HUES48 (cell line): ENCODE measurements at regions not wholly inside any gene's neighbourhood (a gene's known extent, or its start where the extent isn't known, plus 50 kb on each side); places are given as distances from the start of the nearest gene placed in this dataset.

ENCODE experiments used
- H3K27ac ChIP-seq: one replicate; pipeline ENCODE4 v1.7.0; 2013; ENCODE audit warnings: low read depth, low read length, inconsistent platforms
- H3K27me3 ChIP-seq: 2 replicates; pipeline ENCODE4 v1.6.1; 2013; ENCODE audit warnings: mild to moderate bottlenecking, low read length; ENCODE audit not compliant: control insufficient read depth, insufficient read depth
- H3K36me3 ChIP-seq: 2 replicates; pipeline ENCODE4 v1.6.1; 2013; ENCODE audit warnings: low read length; ENCODE audit not compliant: control insufficient read depth, insufficient read depth
- H3K4me1 ChIP-seq: 2 replicates; pipeline ENCODE4 v1.6.1; 2013; ENCODE audit warnings: mild to moderate bottlenecking, low read length; ENCODE audit not compliant: control insufficient read depth, insufficient read depth
- H3K4me3 ChIP-seq: 2 replicates; pipeline ENCODE4 v1.5.1; 2013; ENCODE audit warnings: mild to moderate bottlenecking, low read depth, low read length
- H3K9ac ChIP-seq: 2 replicates; pipeline ENCODE4 v1.6.1; 2013; ENCODE audit warnings: mild to moderate bottlenecking, low read depth, low read length, moderate library complexity
- H3K9me3 ChIP-seq: 2 replicates; pipeline ENCODE4 v1.6.1; 2013; ENCODE audit warnings: low read length; ENCODE audit not compliant: control insufficient read depth, insufficient read depth

DNA sequence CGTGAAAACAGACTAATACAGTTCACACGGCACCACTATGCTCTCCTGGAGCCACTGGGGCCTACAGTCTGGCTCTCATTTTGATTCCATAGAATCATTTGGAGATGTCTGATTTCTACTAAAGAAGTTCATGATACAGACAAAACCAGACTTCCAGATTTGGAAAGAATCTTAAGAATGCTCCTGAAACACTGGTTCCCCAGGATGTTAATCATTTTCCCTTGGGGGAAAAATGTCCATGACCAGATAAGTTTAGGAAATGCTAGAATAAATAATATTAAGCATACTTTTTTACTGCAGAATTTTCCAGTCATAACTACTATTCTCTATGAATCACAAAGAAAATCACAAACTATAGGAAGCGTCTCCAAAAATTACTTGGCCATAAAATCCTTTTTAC is 63.0 kb upstream of the RGS7 start:
- no peak overlapping the region for H3K9ac ChIP-seq
- H3K36me3 ChIP-seq = no peaks in the 10 kb centered on the region
- H3K27me3 ChIP-seq = peaks cover 27% of the 10 kb centered on the region

GRCh38 chr1:241417258-241417657 is 60.3 kb upstream of the RGS7 start:
- Histone ChIP-seq H3K9me3 (no peaks in the 10 kb centered on the region), H3K27ac (no peak overlapping the region), H3K9ac (no peak overlapping the region), H3K36me3 (no peaks in the 10 kb centered on the region), H3K4me1 (no peaks in the 10 kb centered on the region; the same call in 1 of the 2 replicates), H3K27me3 (no peaks in the 10 kb centered on the region), H3K4me3 (no peak overlapping the region)

More for the DNA sequence above, 63.0 kb upstream of the RGS7 start:
- no peak overlapping the region for H3K4me3 ChIP-seq
- H3K4me1 ChIP-seq = peaks cover 2% of the 10 kb centered on the region; the same call in 1 of the 2 replicates
- H3K9me3 ChIP-seq = no peaks in the 10 kb centered on the region
- no peak overlapping the region for H3K27ac ChIP-seq

GRCh38 chr1:241413974-241414373 is 57.0 kb upstream of the RGS7 start:
- no peak overlapping the region for H3K9ac ChIP-seq
- H3K4me3 ChIP-seq = no peak overlapping the region
- H3K4me1 ChIP-seq = no peaks in the 10 kb centered on the region; the same call in 1 of the 2 replicates
- H3K27me3 ChIP-seq = no peaks in the 10 kb centered on the region
- no peak overlapping the region for H3K27ac ChIP-seq
- H3K36me3 ChIP-seq = no peaks in the 10 kb centered on the region
- no peaks in the 10 kb centered on the region for H3K9me3 ChIP-seq

DNA sequence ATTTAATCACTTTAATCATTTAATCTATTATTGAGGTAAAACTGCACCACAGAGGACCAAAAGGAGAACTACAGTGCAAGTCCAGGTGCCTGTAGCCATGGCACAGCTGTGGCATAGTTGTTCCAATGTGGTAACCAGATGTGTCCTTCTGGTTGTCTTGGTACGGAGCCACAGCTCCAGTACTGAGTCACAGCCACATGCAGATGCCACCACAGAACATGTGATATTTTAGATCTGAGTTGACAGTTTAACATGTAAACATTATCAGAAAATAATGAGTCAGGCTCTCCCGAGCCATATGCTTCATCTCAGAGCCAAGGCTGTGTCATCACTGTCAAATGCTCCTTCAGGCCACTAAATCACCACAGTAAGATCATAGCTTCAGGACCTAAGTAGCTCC is 56.4 kb upstream of the RGS7 start:
- Histone ChIP-seq H3K27ac (no peak overlapping the region), H3K36me3 (no peaks in the 10 kb centered on the region), H3K4me1 (no peaks in the 10 kb centered on the region; the same call in 1 of the 2 replicates), H3K9me3 (no peaks in the 10 kb centered on the region), H3K9ac (no peak overlapping the region), H3K4me3 (no peak overlapping the region), H3K27me3 (no peaks in the 10 kb centered on the region)

DNA sequence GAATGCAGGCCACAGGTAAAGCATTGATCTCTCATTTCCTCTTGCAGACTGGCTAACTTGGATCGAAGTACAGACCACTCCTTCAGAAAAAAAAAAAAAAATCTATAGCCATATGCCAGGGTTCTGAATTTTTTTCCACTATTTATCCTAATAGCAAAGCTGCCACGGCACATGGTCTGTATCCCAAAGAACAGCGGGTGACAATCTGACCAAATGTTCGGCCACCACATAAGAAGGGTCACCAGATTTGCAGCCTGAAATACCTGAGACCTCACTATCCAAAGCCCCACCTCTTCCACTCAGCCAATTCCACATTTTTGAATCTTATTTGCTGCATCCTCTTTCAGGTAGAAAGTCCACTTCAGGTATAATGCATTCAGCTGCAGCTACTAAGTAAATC is 55.6 kb upstream of the RGS7 start:
- H3K36me3 ChIP-seq = no peaks in the 10 kb centered on the region
- H3K27ac ChIP-seq = no peak overlapping the region
- H3K27me3 ChIP-seq = no peaks in the 10 kb centered on the region
- no peak overlapping the region for H3K9ac ChIP-seq
- H3K9me3 ChIP-seq = no peaks in the 10 kb centered on the region
- no peaks in the 10 kb centered on the region; the same call in 1 of the 2 replicates for H3K4me1 ChIP-seq
- H3K4me3 ChIP-seq = no peak overlapping the region

DNA sequence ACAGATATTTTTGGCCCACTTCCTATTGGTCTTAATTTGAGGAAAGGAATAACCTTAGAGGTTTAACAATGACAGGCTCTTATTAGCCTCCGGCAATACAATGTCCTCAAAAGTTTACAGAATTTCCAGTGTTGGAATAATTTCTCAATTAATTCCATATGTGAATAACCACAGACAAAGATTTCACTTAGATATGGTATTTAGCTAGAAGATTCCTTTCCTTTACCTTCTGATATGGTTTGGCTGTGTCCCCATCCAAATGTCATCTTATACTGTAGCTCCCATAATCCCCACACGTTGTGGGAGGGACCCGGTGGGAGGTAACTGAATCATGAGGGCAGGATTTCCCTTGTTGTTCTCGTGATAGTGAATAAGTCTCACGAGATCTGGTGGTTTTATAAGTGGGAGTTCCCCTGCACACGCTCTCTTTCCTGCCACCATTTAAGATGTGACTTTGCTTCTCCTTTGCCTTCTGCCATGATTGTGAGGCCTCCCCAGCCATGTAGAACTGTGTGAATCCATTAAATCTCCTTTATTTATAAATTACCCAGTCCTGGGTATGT is 54.9 kb upstream of the RGS7 start:
- H3K36me3 ChIP-seq = no peaks in the 10 kb centered on the region
- H3K4me3 ChIP-seq = no peak overlapping the region
- H3K9ac ChIP-seq = no peak overlapping the region
- H3K27me3 ChIP-seq = no peaks in the 10 kb centered on the region
- H3K9me3 ChIP-seq = no peaks in the 10 kb centered on the region
- no peak overlapping the region for H3K27ac ChIP-seq
- no peaks in the 10 kb centered on the region; the same call in 1 of the 2 replicates for H3K4me1 ChIP-seq

DNA sequence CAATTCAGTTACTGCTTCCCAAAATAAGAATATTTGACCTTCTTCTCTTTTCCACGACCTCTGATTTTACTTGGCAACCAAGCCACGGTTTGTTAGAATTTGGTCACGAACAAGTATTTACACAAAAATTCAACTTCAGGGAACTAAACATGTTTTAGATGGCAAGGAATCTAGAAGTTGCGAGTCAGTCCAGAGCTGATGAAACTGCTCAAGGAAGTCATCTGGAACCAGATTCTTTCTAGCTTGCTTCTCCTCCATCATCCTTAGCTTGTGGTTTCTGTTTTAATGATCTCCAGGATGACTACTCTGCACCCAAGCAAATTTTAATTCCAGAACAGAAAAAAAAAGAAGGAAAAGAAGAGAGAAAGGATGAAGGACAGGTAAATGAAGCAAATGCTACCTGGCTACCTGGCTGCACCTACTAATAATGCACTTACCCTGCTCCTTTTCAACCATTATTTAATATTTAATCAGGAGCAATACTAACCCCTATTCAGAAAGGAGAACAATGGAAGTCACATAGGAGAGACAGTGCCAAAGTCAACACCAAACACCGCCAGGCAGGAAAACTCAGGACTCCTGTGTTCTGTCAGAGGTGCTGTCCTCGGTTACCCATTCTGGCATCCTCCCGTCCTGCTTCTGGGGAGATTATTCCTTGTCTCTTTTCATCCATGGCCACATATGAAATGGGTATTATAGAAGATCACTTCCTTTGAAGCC is 54.2 kb upstream of the RGS7 start:
- H3K4me1 ChIP-seq = no peaks in the 10 kb centered on the region; the same call in 1 of the 2 replicates
- no peak overlapping the region for H3K4me3 ChIP-seq
- H3K27me3 ChIP-seq = no peaks in the 10 kb centered on the region
- no peak overlapping the region for H3K27ac ChIP-seq
- no peaks in the 10 kb centered on the region for H3K9me3 ChIP-seq
- H3K9ac ChIP-seq = no peak overlapping the region
- no peaks in the 10 kb centered on the region for H3K36me3 ChIP-seq

GRCh38 chr1:241408170-241408569 is 51.2 kb upstream of the RGS7 start:
- Histone ChIP-seq H3K9me3 (no peaks in the 10 kb centered on the region), H3K27ac (no peak overlapping the region), H3K4me1 (no peaks in the 10 kb centered on the region), H3K9ac (no peak overlapping the region), H3K4me3 (no peak overlapping the region), H3K27me3 (no peaks in the 10 kb centered on the region), H3K36me3 (no peaks in the 10 kb centered on the region)
